ENCODE measurements at regions not wholly inside any gene's neighbourhood (a gene's known extent, or its start where the extent isn't known, plus 50 kb on each side); places are given as distances from the start of the nearest gene placed in this dataset.

DNA sequence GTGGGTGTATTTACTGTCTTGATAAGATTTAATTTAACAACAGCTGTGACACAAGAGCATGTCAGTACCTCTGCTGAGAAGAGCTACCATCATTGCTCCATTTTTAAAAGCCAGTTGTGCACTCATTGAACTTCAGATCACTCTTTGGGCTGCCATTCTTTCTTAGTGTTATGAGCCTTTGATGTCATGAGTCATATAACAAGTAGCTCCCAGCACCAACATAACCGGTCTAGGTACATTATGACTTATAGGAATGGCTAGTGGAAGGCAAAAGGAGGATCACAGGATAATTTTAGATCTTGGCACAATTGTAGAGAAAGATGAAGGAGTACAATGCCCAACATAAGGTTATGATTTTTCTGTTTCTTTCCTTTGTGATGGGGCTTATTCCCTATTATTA lies 170.8 kb upstream of the FBN2 start:
- TF ChIP-seq, protein P1, sequence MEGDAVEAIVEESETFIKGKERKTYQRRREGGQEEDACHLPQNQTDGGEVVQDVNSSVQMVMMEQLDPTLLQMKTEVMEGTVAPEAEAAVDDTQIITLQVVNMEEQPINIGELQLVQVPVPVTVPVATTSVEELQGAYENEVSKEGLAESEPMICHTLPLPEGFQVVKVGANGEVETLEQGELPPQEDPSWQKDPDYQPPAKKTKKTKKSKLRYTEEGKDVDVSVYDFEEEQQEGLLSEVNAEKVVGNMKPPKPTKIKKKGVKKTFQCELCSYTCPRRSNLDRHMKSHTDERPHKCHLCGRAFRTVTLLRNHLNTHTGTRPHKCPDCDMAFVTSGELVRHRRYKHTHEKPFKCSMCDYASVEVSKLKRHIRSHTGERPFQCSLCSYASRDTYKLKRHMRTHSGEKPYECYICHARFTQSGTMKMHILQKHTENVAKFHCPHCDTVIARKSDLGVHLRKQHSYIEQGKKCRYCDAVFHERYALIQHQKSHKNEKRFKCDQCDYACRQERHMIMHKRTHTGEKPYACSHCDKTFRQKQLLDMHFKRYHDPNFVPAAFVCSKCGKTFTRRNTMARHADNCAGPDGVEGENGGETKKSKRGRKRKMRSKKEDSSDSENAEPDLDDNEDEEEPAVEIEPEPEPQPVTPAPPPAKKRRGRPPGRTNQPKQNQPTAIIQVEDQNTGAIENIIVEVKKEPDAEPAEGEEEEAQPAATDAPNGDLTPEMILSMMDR (IDR thresholded peaks at IDR 0.05): no peak
- no peak for TF ChIP-seq POLR2A (IDR thresholded peaks at IDR 0.05)
